Lower lobe of right lung (tissue), 2 donors: ENCODE measurements at regions not wholly inside any gene's neighbourhood (a gene's known extent, or its start where the extent isn't known, plus 50 kb on each side); places are given as distances from the start of the nearest gene placed in this dataset.

Source experiments
- ATAC-seq, 2 donors: fragments of 200-7000 bp; cut with Tn5 transposase; one replicate each; pipeline ENCODE4 v1.9.1; 2020 to 2022; ENCODE audit warnings: mild to moderate bottlenecking in 2 of 2, moderate library complexity in 2 of 2
- DNase-seq: peaks from one replicate; pipeline ENCODE4 v3.0.0-alpha.2; 2020
- H3K27ac ChIP-seq: fragments of 200-600 bp; one replicate; pipeline ENCODE4 v1.8.0; 2022
- H3K27me3 ChIP-seq: fragments of 200-600 bp; one replicate; pipeline ENCODE4 v1.8.0; 2022; ENCODE audit warnings: low read depth
- H3K36me3 ChIP-seq: fragments of 200-600 bp; one replicate; pipeline ENCODE4 v1.8.0; 2022; ENCODE audit warnings: mild to moderate bottlenecking
- H3K4me1 ChIP-seq: fragments of 200-600 bp; one replicate; pipeline ENCODE4 v1.8.0; 2022
- H3K4me3 ChIP-seq: fragments of 200-600 bp; one replicate; pipeline ENCODE4 v1.8.0; 2022; ENCODE audit warnings: mild to moderate bottlenecking
- H3K9me3 ChIP-seq: fragments of 200-600 bp; one replicate; pipeline ENCODE4 v1.8.0; 2022
- intact Hi-C: fragments of 100-400 bp; cut with DNase I; formaldehyde crosslinking; loops from one replicate; pipeline ENCODE4 v1.11.0; 2022
- TF ChIP-seq, protein P1 (sequence below): fragments of 200-600 bp; IDR thresholded peaks from one replicate; pipeline ENCODE4 v1.8.0; 2022; ENCODE audit warnings: antibody characterized with exemption, mild to moderate bottlenecking
- donor health status: DM: no; HTN: yes; CAD: no; lungs with severe emphysema.

DNA sequence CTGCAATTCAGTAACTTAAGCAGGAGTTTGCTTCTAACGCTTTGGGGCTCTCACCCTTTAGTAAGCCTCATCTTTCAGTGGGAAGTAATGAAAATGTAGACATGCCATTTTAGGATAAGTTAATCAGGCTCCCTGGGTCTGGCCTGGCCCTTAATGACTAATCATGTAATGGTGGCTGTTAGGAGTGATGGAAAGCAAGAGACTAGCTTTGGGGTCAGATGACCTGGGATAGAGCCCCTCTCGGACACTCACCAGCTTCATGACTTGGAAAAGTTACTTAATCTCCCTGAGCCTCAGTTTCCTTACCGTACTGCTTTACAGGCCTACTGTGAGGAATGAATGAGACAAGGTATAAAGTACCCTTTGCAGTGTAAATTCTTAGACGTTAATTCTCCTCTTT is 194.4 kb downstream of the LPIN1 start:
- ATAC-seq (no peak), DNase-seq (no peak)
- Histone ChIP-seq H3K36me3 (no peaks in the 10 kb centered on the region), H3K4me1 (no peaks in the 10 kb centered on the region), H3K9me3 (no peaks in the 10 kb centered on the region), H3K4me3 (no peak overlapping the region), H3K27me3 (no peaks in the 10 kb centered on the region), H3K27ac (no peak overlapping the region)
- intact Hi-C loops: no loop called here
- TF ChIP-seq, protein P1, sequence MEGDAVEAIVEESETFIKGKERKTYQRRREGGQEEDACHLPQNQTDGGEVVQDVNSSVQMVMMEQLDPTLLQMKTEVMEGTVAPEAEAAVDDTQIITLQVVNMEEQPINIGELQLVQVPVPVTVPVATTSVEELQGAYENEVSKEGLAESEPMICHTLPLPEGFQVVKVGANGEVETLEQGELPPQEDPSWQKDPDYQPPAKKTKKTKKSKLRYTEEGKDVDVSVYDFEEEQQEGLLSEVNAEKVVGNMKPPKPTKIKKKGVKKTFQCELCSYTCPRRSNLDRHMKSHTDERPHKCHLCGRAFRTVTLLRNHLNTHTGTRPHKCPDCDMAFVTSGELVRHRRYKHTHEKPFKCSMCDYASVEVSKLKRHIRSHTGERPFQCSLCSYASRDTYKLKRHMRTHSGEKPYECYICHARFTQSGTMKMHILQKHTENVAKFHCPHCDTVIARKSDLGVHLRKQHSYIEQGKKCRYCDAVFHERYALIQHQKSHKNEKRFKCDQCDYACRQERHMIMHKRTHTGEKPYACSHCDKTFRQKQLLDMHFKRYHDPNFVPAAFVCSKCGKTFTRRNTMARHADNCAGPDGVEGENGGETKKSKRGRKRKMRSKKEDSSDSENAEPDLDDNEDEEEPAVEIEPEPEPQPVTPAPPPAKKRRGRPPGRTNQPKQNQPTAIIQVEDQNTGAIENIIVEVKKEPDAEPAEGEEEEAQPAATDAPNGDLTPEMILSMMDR: no peak

DNA sequence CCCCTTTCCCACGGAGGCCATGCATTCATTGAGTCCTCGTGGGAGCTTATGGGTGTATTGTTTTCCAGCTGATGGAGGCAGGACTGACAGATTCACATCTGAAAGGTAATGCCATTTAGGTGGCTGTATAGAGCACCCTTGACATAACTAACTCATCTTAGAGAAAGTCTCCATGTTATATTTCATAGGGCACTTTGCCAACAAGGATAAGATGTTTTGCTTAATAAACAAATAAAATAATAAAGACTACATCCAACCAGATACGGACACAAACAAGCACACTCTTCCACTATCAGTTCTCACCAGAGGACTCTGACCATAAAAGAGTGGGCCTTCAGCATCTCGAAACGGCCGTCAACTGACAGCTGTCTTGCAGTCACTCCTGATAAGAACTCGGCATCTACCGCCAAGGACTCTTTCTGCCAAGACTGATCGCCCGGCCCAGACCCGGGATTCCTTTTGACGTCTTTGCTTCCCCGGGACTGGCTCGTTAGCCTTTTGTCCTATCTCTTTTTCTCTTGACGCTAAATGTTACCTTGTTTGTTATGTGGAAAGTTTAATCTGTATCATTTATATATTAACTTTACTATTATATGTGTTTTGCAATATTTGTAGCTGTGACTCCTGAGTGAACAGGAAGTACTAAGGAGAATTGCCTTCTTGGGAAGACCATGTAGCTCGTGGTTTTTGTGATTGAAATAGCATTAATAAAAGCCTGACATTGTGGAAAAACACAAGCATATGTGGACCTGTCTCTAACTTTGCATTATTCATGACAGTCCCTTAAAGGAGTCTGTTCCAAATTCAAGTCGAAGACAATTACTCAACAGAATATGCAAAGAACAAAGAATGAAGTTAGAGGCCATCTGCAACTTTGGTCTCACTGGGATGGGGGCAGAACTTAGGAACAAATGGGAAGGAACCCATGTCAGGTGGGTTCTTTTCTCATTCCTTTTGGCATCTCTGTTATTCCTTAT is 195.1 kb downstream of the LPIN1 start:
- TF ChIP-seq, protein P1: no peak
- DNase-seq (no peak), ATAC-seq (no peak)
- intact Hi-C loops: no loop called here
- no peak overlapping the region for H3K27ac ChIP-seq
- H3K4me3 ChIP-seq: no peak overlapping the region
- H3K9me3 ChIP-seq: no peaks in the 10 kb centered on the region
- H3K4me1 ChIP-seq: no peaks in the 10 kb centered on the region
- H3K27me3 ChIP-seq: no peaks in the 10 kb centered on the region
- no peaks in the 10 kb centered on the region for H3K36me3 ChIP-seq

DNA sequence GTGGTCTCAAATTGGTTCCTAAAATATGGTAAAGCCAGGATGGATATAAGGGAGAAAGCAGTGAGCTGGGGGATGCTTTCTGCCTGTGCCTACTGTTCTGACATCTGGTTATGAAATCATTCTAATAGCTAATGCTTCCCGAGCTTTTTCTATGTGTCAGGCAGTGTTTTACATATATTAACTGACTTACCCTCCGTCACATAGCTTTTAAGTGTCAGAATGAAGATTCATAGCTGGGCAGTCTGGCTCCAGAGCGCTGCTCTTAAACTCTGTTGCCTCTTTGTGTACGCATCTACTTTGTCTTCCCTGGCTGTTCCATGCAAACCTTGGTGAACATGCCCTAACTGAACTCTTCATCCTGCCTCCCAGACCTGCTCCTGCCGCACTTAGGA is 195.7 kb downstream of the LPIN1 start:
- DNase-seq (no peak), ATAC-seq (no peak)
- Histone ChIP-seq H3K27me3 (no peaks in the 10 kb centered on the region), H3K4me1 (no peaks in the 10 kb centered on the region), H3K9me3 (no peaks in the 10 kb centered on the region), H3K4me3 (no peak overlapping the region), H3K27ac (no peak overlapping the region), H3K36me3 (no peaks in the 10 kb centered on the region)
- TF ChIP-seq, protein P1: no peak
- intact Hi-C loops: no loop called here

DNA sequence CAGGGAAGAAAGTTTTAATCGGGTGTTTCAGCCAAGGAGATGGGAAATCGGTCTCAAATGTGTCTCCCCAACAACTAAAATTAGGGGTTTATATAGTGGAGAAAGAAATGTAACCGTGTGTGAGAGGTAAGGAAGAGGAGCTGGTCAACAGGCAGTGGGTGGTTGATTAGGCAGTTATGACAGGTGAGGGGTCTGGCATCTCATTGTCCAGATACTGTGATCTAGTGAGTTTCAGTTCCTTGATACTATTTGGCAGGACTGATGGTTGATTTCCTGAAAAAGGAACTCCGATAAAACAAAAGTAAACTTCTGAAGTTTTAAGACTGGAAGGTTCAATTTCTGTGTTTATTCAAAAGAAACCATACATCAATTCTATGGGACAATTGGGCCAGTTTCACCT is 197.9 kb downstream of the LPIN1 start:
- ATAC-seq: no peak
- DNase-seq: no peak
- Histone ChIP-seq H3K4me1 (no peaks in the 10 kb centered on the region), H3K4me3 (no peak overlapping the region), H3K9me3 (no peaks in the 10 kb centered on the region), H3K27ac (no peak overlapping the region), H3K36me3 (no peaks in the 10 kb centered on the region), H3K27me3 (no peaks in the 10 kb centered on the region)
- intact Hi-C loops: no loop called here
- TF ChIP-seq, protein P1: no peak

DNA sequence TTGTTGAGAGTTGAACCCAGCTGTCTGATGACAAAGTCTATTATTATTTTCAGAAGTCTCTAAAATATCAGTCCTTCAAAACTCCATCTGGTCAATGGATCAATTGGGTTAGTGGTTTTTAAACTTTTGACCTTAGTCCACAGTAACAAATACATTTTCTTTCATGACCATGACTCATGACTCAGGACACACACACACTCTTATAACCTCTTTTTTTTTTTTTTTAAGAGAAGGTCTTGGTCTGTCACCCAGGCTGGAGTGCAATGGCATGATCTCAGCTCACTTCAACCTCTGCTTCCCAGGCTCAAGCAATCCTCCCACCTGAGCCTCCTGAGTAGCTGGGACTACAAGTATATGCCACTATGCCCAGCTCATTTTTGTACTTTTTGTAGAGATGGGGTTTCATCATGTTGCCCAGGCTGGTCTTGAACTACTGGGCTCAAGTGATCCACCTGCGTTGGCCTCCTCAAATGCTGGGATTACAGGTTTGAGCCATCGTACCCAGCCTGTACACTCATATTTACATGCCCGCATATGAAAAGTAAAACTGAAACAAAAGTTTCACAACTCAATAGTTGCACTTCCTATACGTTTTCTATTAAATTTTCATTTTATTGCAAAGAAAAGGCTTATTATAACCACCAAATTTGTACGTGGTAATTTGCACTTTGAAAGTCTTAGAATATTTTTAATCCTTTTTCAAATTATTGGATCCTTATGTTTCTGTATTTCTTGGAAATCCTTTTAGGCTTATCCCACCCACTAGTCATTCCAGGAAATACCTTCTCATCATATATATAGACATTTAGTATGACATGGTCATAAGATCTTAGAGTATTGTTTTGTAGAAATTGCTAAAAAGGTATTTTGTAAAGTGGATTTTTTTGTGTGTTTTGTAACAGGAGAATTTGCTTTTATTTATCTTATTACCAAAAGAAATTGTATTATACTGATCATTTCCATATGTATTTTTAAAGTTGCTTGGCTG is 199.0 kb downstream of the LPIN1 start:
- Histone ChIP-seq H3K9me3 (no peaks in the 10 kb centered on the region), H3K4me1 (no peaks in the 10 kb centered on the region), H3K27ac (no peak overlapping the region), H3K27me3 (no peaks in the 10 kb centered on the region), H3K4me3 (no peak overlapping the region), H3K36me3 (no peaks in the 10 kb centered on the region)
- ATAC-seq (no peak), DNase-seq (no peak)
- TF ChIP-seq, protein P1: no peak
- intact Hi-C loops: no loop called here
